Right atrium auricular region (tissue), 2 donors: ENCODE measurements at regions not wholly inside any gene's neighbourhood (a gene's known extent, or its start where the extent isn't known, plus 50 kb on each side); places are given as distances from the start of the nearest gene placed in this dataset.
A peak's percentile ranks its signal among the peaks of the same experiment; 100 is the strongest.

Experiments
- DNase-seq: peaks from one replicate; pipeline ENCODE4 v3.0.0-alpha.2; 2019; ENCODE audit warnings: low spot score
- H3K27ac ChIP-seq, 2 donors: fragments of 200-600 bp; sonication (generic); 1 replicate in 1 of 2; 2 replicates in 1 of 2; pipeline ENCODE4 v1.5.1; 2016 to 2019
- H3K27me3 ChIP-seq, 2 donors: fragments of 200-600 bp; sonication (generic); one replicate each; pipeline versions ENCODE4 v1.5.1 to v1.6.0; 2017 to 2019
- H3K36me3 ChIP-seq: fragments of 200-600 bp; sonication (generic); one replicate; pipeline ENCODE4 v1.5.1; 2016
- H3K4me1 ChIP-seq, 2 donors: fragments of 200-600 bp; sonication (generic); one replicate each; pipeline versions ENCODE4 v1.5.1 to v1.6.0; 2017 to 2019
- H3K4me3 ChIP-seq, 2 donors: fragments of 200-600 bp; sonication (generic); 1 replicate in 1 of 2; 2 replicates in 1 of 2; pipeline ENCODE4 v1.5.1; 2017 to 2019; ENCODE audit warnings: mild to moderate bottlenecking in 1 of 2, moderate library complexity in 1 of 2
- H3K9me3 ChIP-seq, 2 donors: fragments of 200-600 bp; sonication (generic); one replicate each; pipeline ENCODE4 v1.5.1; 2019
- CTCF ChIP-seq, 2 donors: fragments of 200-600 bp; sonication (generic); IDR thresholded peaks; one replicate each; pipeline ENCODE4 v1.5.1; 2019; ENCODE audit warnings: antibody characterized with exemption in 2 of 2

GRCh38 chr15:69910514-69910913, 187.2 kb downstream of the TLE3 start:
- no peak for DNase-seq
- no peaks in the 10 kb centered on the region for H3K9me3 ChIP-seq
- H3K27ac ChIP-seq, result no peak overlapping the region
- no peak for TF ChIP-seq CTCF (IDR thresholded peaks at IDR 0.05)
- H3K4me3 ChIP-seq, result no peak overlapping the region
- H3K36me3 ChIP-seq, result no peaks in the 10 kb centered on the region
- H3K27me3 ChIP-seq, result no peaks in the 10 kb centered on the region
- H3K4me1 ChIP-seq, result no peaks in the 10 kb centered on the region

- Histone ChIP-seq H3K4me1 (no peaks in the 10 kb centered on the region), H3K9me3 (no peaks in the 10 kb centered on the region), H3K27me3 (no peaks in the 10 kb centered on the region), H3K4me3 (no peak overlapping the region), H3K36me3 (no peaks in the 10 kb centered on the region), H3K27ac (no peak overlapping the region)
- TF ChIP-seq CTCF (IDR thresholded peaks at IDR 0.05), result no peak
- DNase-seq, result no peak
These were observed 185.6 kb downstream of the TLE3 start for GRCh38 chr15:69912116-69912515.

- no peak for DNase-seq
- TF ChIP-seq CTCF (IDR thresholded peaks at IDR 0.05), result no peak
- Histone ChIP-seq H3K27ac (no peak overlapping the region), H3K4me3 (no peak overlapping the region), H3K9me3 (no peaks in the 10 kb centered on the region), H3K4me1 (no peaks in the 10 kb centered on the region), H3K36me3 (no peaks in the 10 kb centered on the region), H3K27me3 (no peaks in the 10 kb centered on the region)
These were observed 183.7 kb downstream of the TLE3 start for GRCh38 chr15:69914040-69914439.

GRCh38 chr15:69914960-69915359, 182.8 kb downstream of the TLE3 start:
- H3K4me3 ChIP-seq, result no peak overlapping the region
- H3K27ac ChIP-seq, result no peak overlapping the region
- H3K27me3 ChIP-seq, result no peaks in the 10 kb centered on the region
- no peaks in the 10 kb centered on the region for H3K4me1 ChIP-seq
- H3K36me3 ChIP-seq, result no peaks in the 10 kb centered on the region
- DNase-seq, result no peak
- no peaks in the 10 kb centered on the region for H3K9me3 ChIP-seq
- no peak for TF ChIP-seq CTCF (IDR thresholded peaks at IDR 0.05)

GRCh38 chr15:69916169-69916785, 181.4 kb downstream of the TLE3 start:
- no peaks in the 10 kb centered on the region for H3K36me3 ChIP-seq
- H3K9me3 ChIP-seq, result peaks cover 0 to 4% of the 10 kb centered on the region in 2 donors
- no peak for TF ChIP-seq CTCF (IDR thresholded peaks at IDR 0.05)
- H3K4me1 ChIP-seq, result no peaks in the 10 kb centered on the region
- H3K27ac ChIP-seq, result no peak overlapping the region
- no peaks in the 10 kb centered on the region for H3K27me3 ChIP-seq
- no peak overlapping the region for H3K4me3 ChIP-seq
- DNase-seq, result peak; percentile 18

- TF ChIP-seq CTCF (IDR thresholded peaks at IDR 0.05), result no peak
- no peaks in the 10 kb centered on the region for H3K27me3 ChIP-seq
- DNase-seq, result peak; percentile 23
These were observed 180.7 kb downstream of the TLE3 start for GRCh38 chr15:69917056-69917455.

More at GRCh38 chr15:69917056-69917455, 180.7 kb downstream of the TLE3 start:
- Histone ChIP-seq H3K36me3 (no peaks in the 10 kb centered on the region), H3K9me3 (peaks cover 0 to 4% of the 10 kb centered on the region in 2 donors), H3K4me1 (no peaks in the 10 kb centered on the region), H3K27ac (no peak overlapping the region), H3K4me3 (no peak overlapping the region)
